HEK293T (cell line): ENCODE measurements at regions not wholly inside any gene's neighbourhood (a gene's known extent, or its start where the extent isn't known, plus 50 kb on each side); places are given as distances from the start of the nearest gene placed in this dataset.

Experiments
- ARNT ChIP-seq: fragments of 450-650 bp; IDR thresholded peaks from 2 replicates; pipeline ENCODE4 v1.6.1; 2017; ENCODE audit warnings: mild to moderate bottlenecking
- BHLHE40 ChIP-seq: fragments of 450-650 bp; IDR thresholded peaks from 2 replicates; pipeline ENCODE4 v1.6.1; 2016; ENCODE audit warnings: mild to moderate bottlenecking, moderate library complexity, borderline replicate concordance
- FOXK2 ChIP-seq: fragments of 450-650 bp; IDR thresholded peaks from 2 replicates; pipeline ENCODE4 v1.6.1; 2016; ENCODE audit warnings: mild to moderate bottlenecking
- FOXM1 ChIP-seq: fragments of 450-650 bp; IDR thresholded peaks from 2 replicates; pipeline ENCODE4 v1.6.1; 2017; ENCODE audit warnings: mild to moderate bottlenecking, borderline replicate concordance
- L3MBTL2 ChIP-seq: fragments of 450-650 bp; conservative IDR thresholded peaks from 2 replicates; pipeline ENCODE4 v1.6.1; 2016; ENCODE audit warnings: mild to moderate bottlenecking
- LEF1 ChIP-seq: fragments of 450-650 bp; IDR thresholded peaks from 2 replicates; pipeline ENCODE4 v1.6.1; 2017; ENCODE audit warnings: mild to moderate bottlenecking, borderline replicate concordance
- NFRKB ChIP-seq: fragments of 450-650 bp; IDR thresholded peaks from 2 replicates; pipeline ENCODE4 v1.6.1; 2016; ENCODE audit warnings: mild to moderate bottlenecking, moderate library complexity
- SP1 ChIP-seq: fragments of 450-650 bp; IDR thresholded peaks from 2 replicates; pipeline ENCODE4 v1.6.1; 2017
- SUZ12 ChIP-seq: fragments of 450-650 bp; IDR thresholded peaks from 2 replicates; pipeline ENCODE4 v1.6.1; 2016; ENCODE audit warnings: mild to moderate bottlenecking

DNA sequence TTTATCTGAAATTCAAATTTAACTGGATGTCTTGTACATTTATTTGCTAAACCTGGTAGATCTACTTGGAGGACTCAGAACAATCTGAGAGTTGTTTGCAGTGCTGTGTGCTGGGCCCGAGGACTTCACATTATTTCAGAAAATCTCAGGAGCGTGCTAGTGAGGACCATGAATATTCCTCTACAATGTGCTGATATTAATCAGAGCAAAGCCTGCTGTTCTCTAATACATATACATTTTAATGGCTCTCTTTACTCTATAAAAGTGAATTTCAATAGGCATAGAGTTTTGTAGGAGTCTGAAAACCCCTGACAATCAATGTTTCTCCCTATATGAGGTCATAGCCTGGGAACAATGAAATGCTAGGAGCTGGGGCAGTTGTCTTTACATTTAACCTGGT is 144.3 kb downstream of the NEDD1 start:
- TF ChIP-seq SP1 (no peak), BHLHE40 (no peak), LEF1 (no peak), SUZ12 (no peak), FOXK2 (no peak), L3MBTL2 (no peak), FOXM1 (no peak), NFRKB (no peak), ARNT (no peak)
